ENCODE measurements at regions not wholly inside any gene's neighbourhood (a gene's known extent, or its start where the extent isn't known, plus 50 kb on each side); places are given as distances from the start of the nearest gene placed in this dataset.

GRCh38 chr11:127443297-127443696 is 442.7 kb upstream of the KIRREL3 start:
- TF ChIP-seq CTCF (conservative IDR thresholded peaks at IDR 0.05; ENCODE audit: low read length): no peak
- TF ChIP-seq EZH2phosphoT487 (IDR thresholded peaks at IDR 0.05; ENCODE audit: borderline replicate concordance, low read depth, low read length): no peak
